BJ (cell line): ENCODE measurements at regions not wholly inside any gene's neighbourhood (a gene's known extent, or its start where the extent isn't known, plus 50 kb on each side); places are given as distances from the start of the nearest gene placed in this dataset.

Experiments
- CTCF ChIA-PET: fragments of 350-600 bp; formaldehyde crosslinking; extraction: SDS; loops from one replicate; lab custom pipeline; 2021; ENCODE audit warnings: antibody characterized with exemption, inconsistent platforms; lab: Yijun Ruan, JAX
- POLR2A ChIA-PET: fragments of 300-600 bp; sonication (Branson Sonifier 250); formaldehyde crosslinking; extraction: SDS; loops from one replicate; lab custom pipeline; 2021; ENCODE audit warnings: antibody characterized with exemption; lab: Charles Lee
- DNase-seq: peaks from one replicate; pipeline ENCODE4 v3.0.0-alpha.2; 2011; ENCODE audit warnings: low read depth
- H3K27me3 ChIP-seq: 2 replicates; pipeline ENCODE4 v1.6.0; 2011; ENCODE audit warnings: low read length; ENCODE audit not compliant: control insufficient read depth, insufficient read depth
- H3K36me3 ChIP-seq: 2 replicates; pipeline ENCODE4 v1.5.1; 2011; ENCODE audit warnings: low read length; ENCODE audit not compliant: control insufficient read depth, insufficient read depth
- H3K4me3 ChIP-seq: 2 replicates; pipeline ENCODE4 v1.5.1; 2011; ENCODE audit warnings: low read depth, mild to moderate bottlenecking, control low read depth, low read length
- CTCF ChIP-seq: IDR thresholded peaks from 2 replicates; pipeline ENCODE4 v1.5.1; 2011; ENCODE audit warnings: low read depth, mild to moderate bottlenecking, control low read depth, inconsistent platforms, low read length, moderate library complexity; ENCODE audit not compliant: insufficient read depth

- POLR2A ChIA-PET: no interaction called here
- Histone ChIP-seq H3K27me3 (no peaks in the 10 kb centered on the region), H3K36me3 (no peaks in the 10 kb centered on the region), H3K4me3 (no peak overlapping the region)
- CTCF ChIA-PET: no interaction called here
- no peak for DNase-seq
- no peak for TF ChIP-seq CTCF
These were observed 234.8 kb upstream of the FMN2 start for GRCh38 chr1:239856924-239857323.

- TF ChIP-seq CTCF: no peak
- no peaks in the 10 kb centered on the region for H3K27me3 ChIP-seq
- no peak for DNase-seq
- ChIA-PET CTCF (no interaction called here), POLR2A (no interaction called here)
- H3K36me3 ChIP-seq: no peaks in the 10 kb centered on the region
- no peak overlapping the region for H3K4me3 ChIP-seq
These were observed 233.6 kb upstream of the FMN2 start for GRCh38 chr1:239858057-239858456.

- ChIA-PET CTCF (no interaction called here), POLR2A (no interaction called here)
- Histone ChIP-seq H3K4me3 (no peak overlapping the region), H3K36me3 (no peaks in the 10 kb centered on the region), H3K27me3 (no peaks in the 10 kb centered on the region)
- TF ChIP-seq CTCF: no peak
- DNase-seq: no peak
These were observed 233.2 kb upstream of the FMN2 start for GRCh38 chr1:239858529-239858928.

- no peak overlapping the region for H3K4me3 ChIP-seq
- CTCF ChIA-PET: no interaction called here
- H3K27me3 ChIP-seq: no peaks in the 10 kb centered on the region
- no peak for DNase-seq
- H3K36me3 ChIP-seq: no peaks in the 10 kb centered on the region
- TF ChIP-seq CTCF: no peak
- POLR2A ChIA-PET: no interaction called here
These were observed 229.7 kb upstream of the FMN2 start for GRCh38 chr1:239861985-239862384.

- DNase-seq: no peak
- CTCF ChIA-PET: no interaction called here
- H3K4me3 ChIP-seq: no peak overlapping the region
- no peak for TF ChIP-seq CTCF
- H3K36me3 ChIP-seq: no peaks in the 10 kb centered on the region
- H3K27me3 ChIP-seq: no peaks in the 10 kb centered on the region
- POLR2A ChIA-PET: no interaction called here
These were observed 223.4 kb upstream of the FMN2 start for GRCh38 chr1:239868058-239868832.
